ENCODE measurements at regions not wholly inside any gene's neighbourhood (a gene's known extent, or its start where the extent isn't known, plus 50 kb on each side); places are given as distances from the start of the nearest gene placed in this dataset.

- ATAC-seq (no peak), DNase-seq (ENCODE audit: low read depth, low spot score) (no peak)
- TF ChIP-seq POLR2AphosphoS5 (IDR thresholded peaks at IDR 0.05; ENCODE audit: low read depth, low read length), result no peak
- no peak for TF ChIP-seq TCF7L2 (IDR thresholded peaks at IDR 0.05; ENCODE audit: low read depth, low read length)
- TF ChIP-seq SIN3A (IDR thresholded peaks at IDR 0.05; ENCODE audit: borderline replicate concordance, insufficient read depth, low read depth, low read length), result no peak
- TF ChIP-seq REST (IDR thresholded peaks at IDR 0.05; ENCODE audit: insufficient read depth in 1 of 2, low read depth in 2 of 2, low read length in 1 of 2), result no peak
- no peak for TF ChIP-seq CTCF (IDR thresholded peaks at IDR 0.05)
- BruUV-seq (replicated peaks), result no TSS peak
- ChIA-PET CTCF (no interaction called here), POLR2A (no interaction called here)
- H3K4me3 ChIP-seq (ENCODE audit: low read depth in 2 of 2, low read length in 2 of 2), result no peak overlapping the region
- H3K27me3 ChIP-seq (ENCODE audit: control insufficient read depth, insufficient read depth, low read length), result no peaks in the 10 kb centered on the region
- H3K9me3 ChIP-seq (ENCODE audit: control insufficient read depth, insufficient read depth, low read depth, low read length), result no peaks in the 10 kb centered on the region
- in situ Hi-C loops (cut with HindIII; ENCODE audit: low pct_unique_long_range_greater_than_20kb, low sequenced_read_pairs) (no loop called here), intact Hi-C loops (cut with micrococcal nuclease; ENCODE audit: unreplicated experiment) (no loop called here)
- H3K27ac ChIP-seq (ENCODE audit: low read length), result no peak overlapping the region
- H3K4me1 ChIP-seq (ENCODE audit: control insufficient read depth, insufficient read depth, low read length), result no peaks in the 10 kb centered on the region
- H3K36me3 ChIP-seq (ENCODE audit: control insufficient read depth, insufficient read depth, low read length), result no peaks in the 10 kb centered on the region
Observed at GRCh38 chr5:89991592-89991991, 418.0 kb downstream of the CETN3 start.

- ATAC-seq (no peak), DNase-seq (ENCODE audit: low read depth, low spot score) (no peak)
- H3K27ac ChIP-seq (ENCODE audit: low read length), result no peak overlapping the region
- intact Hi-C loops (cut with micrococcal nuclease; ENCODE audit: unreplicated experiment), result no loop called here
- H3K4me1 ChIP-seq (ENCODE audit: control insufficient read depth, insufficient read depth, low read length), result no peaks in the 10 kb centered on the region
- no peak for TF ChIP-seq REST (IDR thresholded peaks at IDR 0.05; ENCODE audit: insufficient read depth in 1 of 2, low read depth in 2 of 2, low read length in 1 of 2)
- no peak for TF ChIP-seq CTCF (IDR thresholded peaks at IDR 0.05)
- TF ChIP-seq TCF7L2 (IDR thresholded peaks at IDR 0.05; ENCODE audit: low read depth, low read length), result no peak
- no peak for TF ChIP-seq SIN3A (IDR thresholded peaks at IDR 0.05; ENCODE audit: borderline replicate concordance, insufficient read depth, low read depth, low read length)
- TF ChIP-seq POLR2AphosphoS5 (IDR thresholded peaks at IDR 0.05; ENCODE audit: low read depth, low read length), result no peak
- H3K4me3 ChIP-seq (ENCODE audit: low read depth in 2 of 2, low read length in 2 of 2), result no peak overlapping the region
- H3K27me3 ChIP-seq (ENCODE audit: control insufficient read depth, insufficient read depth, low read length), result no peaks in the 10 kb centered on the region
- CTCF ChIA-PET, result no interaction called here
- peaks cover 2% of the 10 kb centered on the region; the same call in 1 of the 2 replicates for H3K9me3 ChIP-seq (ENCODE audit: control insufficient read depth, insufficient read depth, low read depth, low read length)
- H3K36me3 ChIP-seq (ENCODE audit: control insufficient read depth, insufficient read depth, low read length), result no peaks in the 10 kb centered on the region
- in situ Hi-C loops (cut with HindIII; ENCODE audit: low pct_unique_long_range_greater_than_20kb, low sequenced_read_pairs), result no loop called here
- BruUV-seq (replicated peaks), result no TSS peak
- POLR2A ChIA-PET, result no interaction called here
Observed at GRCh38 chr5:89989776-89990175, 419.8 kb downstream of the CETN3 start.
